GM23248 (cell line): ENCODE measurements at regions not wholly inside any gene's neighbourhood (a gene's known extent, or its start where the extent isn't known, plus 50 kb on each side); places are given as distances from the start of the nearest gene placed in this dataset.
"Not testable (repeated sequence)": the region's sequence is repeated elsewhere in the genome, so short reads cannot be mapped to it uniquely, and the experiment has no call there.

Experiments used
- DNase-seq: peaks from one replicate; pipeline ENCODE4 v3.0.0-alpha.2; 2015
- H2AFZ ChIP-seq: fragments of 200-600 bp; sonication (generic); 2 replicates; pipeline ENCODE4 v1.6.1; 2016; ENCODE audit warnings: antibody characterized with exemption
- H3F3A ChIP-seq: fragments of 200-600 bp; sonication (generic); 2 replicates; pipeline ENCODE4 v1.6.1; 2016; ENCODE audit warnings: mild to moderate bottlenecking, antibody characterized with exemption, mixed run types; ENCODE audit not compliant: insufficient read depth
- H3K27ac ChIP-seq: fragments of 200-600 bp; sonication (generic); 2 replicates; pipeline ENCODE4 v1.5.1; 2016; ENCODE audit warnings: mild to moderate bottlenecking
- H3K27me3 ChIP-seq: fragments of 200-600 bp; sonication (generic); replicated peaks from 2 replicates; pipeline ENCODE4 v1.6.1; 2016; ENCODE audit warnings: mild to moderate bottlenecking; ENCODE audit not compliant: insufficient read depth
- H3K36me3 ChIP-seq: fragments of 200-600 bp; sonication (generic); 2 replicates; pipeline ENCODE4 v1.6.1; 2016; ENCODE audit warnings: low read depth, mild to moderate bottlenecking
- H3K4me1 ChIP-seq: fragments of 200-600 bp; sonication (generic); 2 replicates; pipeline ENCODE4 v1.6.1; 2016; ENCODE audit warnings: mild to moderate bottlenecking; ENCODE audit not compliant: insufficient read depth
- H3K4me2 ChIP-seq: fragments of 200-600 bp; sonication (generic); one replicate; pipeline ENCODE4 v1.6.1; 2016; ENCODE audit warnings: mild to moderate bottlenecking; ENCODE audit not compliant: unreplicated experiment
- H3K4me3 ChIP-seq: fragments of 200-600 bp; sonication (generic); 2 replicates; pipeline ENCODE4 v1.5.1; 2016; ENCODE audit warnings: mild to moderate bottlenecking
- H3K79me2 ChIP-seq: fragments of 200-600 bp; sonication (generic); 2 replicates; pipeline ENCODE4 v1.6.1; 2016; ENCODE audit warnings: mild to moderate bottlenecking; ENCODE audit not compliant: insufficient read depth
- H3K9ac ChIP-seq: fragments of 200-600 bp; sonication (generic); 2 replicates; pipeline ENCODE4 v1.6.1; 2016; ENCODE audit warnings: mild to moderate bottlenecking
- H3K9me2 ChIP-seq: fragments of 200-600 bp; sonication (generic); 2 replicates; pipeline ENCODE4 v1.6.1; 2016; ENCODE audit warnings: mixed run types, mild to moderate bottlenecking, moderate library complexity; ENCODE audit not compliant: insufficient read depth
- H3K9me3 ChIP-seq: fragments of 200-600 bp; sonication (generic); one replicate; pipeline ENCODE4 v1.6.1; 2017; ENCODE audit warnings: low read depth
- H4K20me1 ChIP-seq: fragments of 200-600 bp; sonication (generic); 2 replicates; pipeline ENCODE4 v1.6.0; 2016; ENCODE audit not compliant: insufficient read depth
- EZH2 ChIP-seq: fragments of 200-600 bp; sonication (generic); IDR thresholded peaks from 2 replicates; pipeline ENCODE4 v1.6.1; 2018; ENCODE audit warnings: antibody characterized with exemption, mild to moderate bottlenecking; ENCODE audit not compliant: insufficient read depth, poor library complexity, severe bottlenecking
- EZH2phosphoT487 ChIP-seq: fragments of 200-600 bp; sonication (generic); IDR thresholded peaks from 2 replicates; pipeline ENCODE4 v1.6.1; 2018; ENCODE audit warnings: antibody characterized with exemption, moderate library complexity, mild to moderate bottlenecking, low read depth; ENCODE audit not compliant: insufficient read depth
- WGBS, 2 experiments: methylation state at CpG; one replicate each; pipeline ENCODE4 v1.1.6; 2015 to 2017; ENCODE audit warnings: low lambda C conversion rate in 2 of 2, low coverage in 1 of 2; ENCODE audit errors: missing lambda C conversion rate in 2 of 2; 5-methylcytosine and 5-hydroxymethylcytosine counted together
- in situ Hi-C: fragments of 300-500 bp; cut with MboI; formaldehyde crosslinking; loops from 2 replicates; pipeline ENCODE4 v1.15.0; 2020

- DNase-seq = no peak
- H3K4me1 ChIP-seq = no peaks in the 10 kb centered on the region
- no peaks in the 10 kb centered on the region for H3K9me2 ChIP-seq
- H3K9me3 ChIP-seq = no peaks in the 10 kb centered on the region
- no peaks in the 10 kb centered on the region for H3K79me2 ChIP-seq
- no peak overlapping the region for H3K9ac ChIP-seq
- H3K4me3 ChIP-seq = no peak overlapping the region
- H4K20me1 ChIP-seq = no peaks in the 10 kb centered on the region
- no peak overlapping the region for H2AFZ ChIP-seq
- no peaks in the 10 kb centered on the region for H3F3A ChIP-seq
- in situ Hi-C loops = no loop called here
- peaks cover 28% of the 10 kb centered on the region for H3K27me3 ChIP-seq
- no peak for TF ChIP-seq EZH2phosphoT487
- TF ChIP-seq EZH2 = no peak
- 65 to 67% methylated on average over 2 of the region's 2 CpGs for WGBS, 2 experiments
- H3K27ac ChIP-seq = no peak overlapping the region
- no peak overlapping the region for H3K4me2 ChIP-seq
- H3K36me3 ChIP-seq = no peaks in the 10 kb centered on the region
Observed at GRCh38 chr14:101681795-101682194, 79.7 kb upstream of the PPP2R5C start.

- Histone ChIP-seq H3K79me2 (no peaks in the 10 kb centered on the region), H3K27me3 (peaks cover 21% of the 10 kb centered on the region), H3K27ac (no peak overlapping the region), H3K9me3 (no peaks in the 10 kb centered on the region), H3K9ac (no peak overlapping the region), H3K9me2 (no peaks in the 10 kb centered on the region), H3K36me3 (no peaks in the 10 kb centered on the region), H2AFZ (no peak overlapping the region), H3K4me1 (no peaks in the 10 kb centered on the region), H3K4me2 (no peak overlapping the region), H3K4me3 (no peak overlapping the region), H4K20me1 (no peaks in the 10 kb centered on the region), H3F3A (no peaks in the 10 kb centered on the region)
- WGBS, 2 experiments = 52 to 55% methylated on average over 3 to 6 of the region's 6 CpGs
- no peak for DNase-seq
- TF ChIP-seq EZH2 (no peak), EZH2phosphoT487 (no peak)
- in situ Hi-C loops = no loop called here
Observed at GRCh38 chr14:101683365-101683764, 78.1 kb upstream of the PPP2R5C start.

DNA sequence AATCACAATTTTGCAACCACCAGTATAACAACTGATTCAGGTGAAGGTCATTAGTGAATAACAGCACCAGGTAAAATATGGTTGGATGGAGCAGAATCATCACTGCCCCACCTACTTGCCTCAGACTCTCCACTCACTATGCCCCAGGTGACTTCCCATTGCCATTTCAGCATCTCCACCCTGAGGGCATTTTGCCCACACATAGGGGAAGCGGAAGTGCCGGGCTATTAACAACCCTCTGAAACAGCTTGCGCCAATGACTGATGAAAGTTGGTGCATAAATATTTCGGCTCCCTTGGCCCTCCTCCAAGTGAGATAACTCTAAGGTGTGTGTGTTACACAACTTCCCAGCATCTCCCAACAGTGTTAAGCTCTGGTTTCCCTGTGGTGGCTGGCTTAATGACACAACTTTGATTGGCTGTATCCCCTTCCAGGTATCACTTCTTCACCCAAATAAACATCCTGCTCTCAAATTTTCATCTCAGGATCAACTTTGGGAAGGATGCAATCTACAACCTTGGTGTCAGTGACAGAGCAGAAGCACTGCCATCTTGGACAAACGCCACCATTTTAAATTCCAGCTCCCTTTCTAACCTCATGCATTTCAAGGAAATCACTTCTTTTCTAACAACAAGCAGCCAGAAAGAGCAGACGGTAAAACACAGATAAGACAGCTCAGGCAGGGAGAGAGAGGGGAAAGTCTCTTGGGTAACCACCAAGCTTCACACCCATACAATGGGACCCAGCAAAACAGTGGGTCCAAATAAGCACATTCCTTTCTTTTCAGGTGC is 73.6 kb upstream of the PPP2R5C start:
- no peak overlapping the region for H3K27ac ChIP-seq

GRCh38 chr14:101689039-101689501 is 72.4 kb upstream of the PPP2R5C start:
- Histone ChIP-seq H3F3A (no peaks in the 10 kb centered on the region), H3K9me2 (no peaks in the 10 kb centered on the region), H3K4me2 (no peak overlapping the region), H3K4me3 (no peak overlapping the region), H2AFZ (no peak overlapping the region), H3K9ac (no peak overlapping the region), H4K20me1 (no peaks in the 10 kb centered on the region), H3K27ac (no peak overlapping the region), H3K9me3 (no peaks in the 10 kb centered on the region), H3K4me1 (no peaks in the 10 kb centered on the region), H3K27me3 (peaks cover 12% of the 10 kb centered on the region; the same call in 1 of the 2 replicates), H3K79me2 (no peaks in the 10 kb centered on the region), H3K36me3 (no peaks in the 10 kb centered on the region)
- 73 to 81% methylated on average over 20 of the region's 25 CpGs for whole genome bisulfite sequencing, 2 experiments
- in situ Hi-C loops = no loop called here
- no peak for TF ChIP-seq EZH2phosphoT487
- no peak for TF ChIP-seq EZH2
- DNase-seq = no peak

More for the DNA sequence above, 73.6 kb upstream of the PPP2R5C start:
- Histone ChIP-seq H3K79me2 (no peaks in the 10 kb centered on the region), H3K9me3 (no peaks in the 10 kb centered on the region), H3K4me2 (no peak overlapping the region), H3K4me1 (no peaks in the 10 kb centered on the region), H3F3A (no peaks in the 10 kb centered on the region), H3K9ac (no peak overlapping the region), H2AFZ (no peak overlapping the region), H3K9me2 (no peaks in the 10 kb centered on the region), H4K20me1 (no peaks in the 10 kb centered on the region), H3K27me3 (peaks cover 14% of the 10 kb centered on the region; the same call in 1 of the 2 replicates), H3K4me3 (no peak overlapping the region), H3K36me3 (no peaks in the 10 kb centered on the region)
- no peak for DNase-seq
- no peak for TF ChIP-seq EZH2phosphoT487
- TF ChIP-seq EZH2 = no peak
- in situ Hi-C loops = no loop called here
- WGBS, 2 experiments = 58% methylated on average over 6 of the region's 6 CpGs

DNA sequence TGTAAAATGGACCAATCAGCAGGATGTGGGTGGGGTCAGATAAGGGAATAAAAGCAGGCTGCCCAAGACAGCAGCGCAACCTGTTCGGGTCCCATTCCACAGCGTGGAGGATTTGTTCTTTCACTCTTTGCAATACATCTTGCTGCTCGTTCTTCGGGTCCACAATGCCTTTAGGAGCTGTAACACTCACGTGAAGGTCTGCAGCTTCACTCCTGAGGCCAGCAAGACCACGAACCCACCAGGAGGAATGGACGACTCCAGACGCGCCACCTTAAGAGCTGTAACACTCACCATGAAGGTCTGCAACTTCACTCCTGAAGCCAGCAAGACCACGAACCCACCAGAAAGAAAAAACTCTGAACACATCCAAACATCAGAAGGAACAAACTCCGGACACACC is 71.5 kb upstream of the PPP2R5C start:
- H3F3A ChIP-seq, H3K9me3 ChIP-seq, H3K9me2 ChIP-seq, DNase-seq, H3K79me2 ChIP-seq, H3K4me3 ChIP-seq, H3K4me2 ChIP-seq, in situ Hi-C loops, H3K4me1 ChIP-seq, H3K36me3 ChIP-seq, H2AFZ ChIP-seq, H4K20me1 ChIP-seq, H3K9ac ChIP-seq, H3K27ac ChIP-seq: not testable (repeated sequence)
- 56 to 64% methylated on average over 12 of the region's 12 CpGs for WGBS, 2 experiments
- peaks cover 15% of the 10 kb centered on the region; the same call in 1 of the 2 replicates for H3K27me3 ChIP-seq
